Heart right ventricle (tissue), 16 donors: ENCODE measurements at regions not wholly inside any gene's neighbourhood (a gene's known extent, or its start where the extent isn't known, plus 50 kb on each side); places are given as distances from the start of the nearest gene placed in this dataset.

Experiments
- ATAC-seq, 8 donors: fragments of 200-7000 bp; cut with Tn5 transposase; one replicate each; pipeline ENCODE4 v1.9.1; 2020; ENCODE audit warnings: mild to moderate bottlenecking in 8 of 8, moderate library complexity in 8 of 8, moderate number of reproducible peaks in 1 of 8
- DNase-seq, 2 donors: peaks; one replicate each; pipeline ENCODE4 v3.0.0-alpha.2; 2020
- H3K27ac ChIP-seq, 10 donors: fragments of 200-600 bp; sonication (generic) in 2 of 10; one replicate each; pipeline versions ENCODE4 v1.5.0 to v1.8.0; 2020 to 2022; ENCODE audit warnings: mild to moderate bottlenecking in 3 of 10
- H3K27me3 ChIP-seq, 7 donors: fragments of 200-600 bp; one replicate each; pipeline ENCODE4 v1.8.0; 2021 to 2022; ENCODE audit warnings: mild to moderate bottlenecking in 2 of 7
- H3K36me3 ChIP-seq, 9 donors: fragments of 200-600 bp; sonication (generic) in 1 of 9; one replicate each; pipeline versions ENCODE4 v1.5.0 to v1.8.0; 2020 to 2022; ENCODE audit warnings: mild to moderate bottlenecking in 2 of 9
- H3K4me1 ChIP-seq, 9 donors: fragments of 200-600 bp; sonication (generic) in 1 of 9; one replicate each; pipeline versions ENCODE4 v1.5.0 to v1.8.0; 2020 to 2022; ENCODE audit warnings: mild to moderate bottlenecking in 4 of 9
- H3K4me3 ChIP-seq, 10 donors: fragments of 200-600 bp; sonication (generic) in 2 of 10; one replicate each; pipeline versions ENCODE4 v1.5.0 to v1.8.0; 2020 to 2022; ENCODE audit warnings: mild to moderate bottlenecking in 7 of 10, moderate library complexity in 2 of 10
- H3K9me3 ChIP-seq, 11 donors: fragments of 200-600 bp in 10 of 11; sonication (generic) in 2 of 11; one replicate each; pipeline versions ENCODE4 v1.5.0 to v1.8.0; 2013 to 2022; ENCODE audit warnings: mild to moderate bottlenecking in 2 of 11, control low read depth in 1 of 11, moderate library complexity in 1 of 11
- CTCF ChIP-seq, 9 donors: fragments of 200-600 bp; sonication (generic) in 2 of 9; IDR thresholded peaks; one replicate each; pipeline versions ENCODE4 v1.5.0 to v1.8.0; 2021 to 2022; ENCODE audit warnings: antibody characterized with exemption in 9 of 9, mild to moderate bottlenecking in 5 of 9, moderate library complexity in 1 of 9
- WGBS, 2 donors: extraction: QIAGEN DNeasy Blood & Tissue Kit; methylation state at CpG; one replicate each; pipeline ENCODE4 v1.1.7; 2013; ENCODE audit warnings: inconsistent platforms in 1 of 2; 5-methylcytosine and 5-hydroxymethylcytosine counted together
- intact Hi-C, 10 donors: fragments of 100-400 bp; cut with DNase I; formaldehyde crosslinking; loops; one replicate each; pipeline versions ENCODE4 v1.11.1 to v1.14.2; 2022
- donor health status: Arrhythmogenic right ventricular cardiomyopathy.
- donor health status: ischemic (EF 13 %, LVEDD 7.1; RV severe dilation, severe dysfunction).
- donor health status: healthy with polysubstance abuse.
- donor health status: DM: no; HTN: yes; CAD: no.
- donor health status: DM: no; HTN: no; CAD: no.
- donor health status: ischemic (EF 25% LVEDD 6.9; RV normal size, moderate dysfunction).
- donor health status: ischemic (EF 25% LVEDD 5.7; RV mildly dilated, moderate dysfunction).
- donor health status: healthy.
- donor health status: DM: yes; HTN: yes; CAD: no.
- donor health status: Ischemic cardiomyopathy.
- donor health status: ischemic (EF 35%, LVEDD 5.7; RV mildly dilated, moderate dysfunction).
- donor health status: nonischemic (EF 11% LVEDD 7.7; RV severe dilation, severe dysfunction).
- donor health status: DM: yes; HTN: yes; CAD: no.
- donor health status: PGD.
- donor health status: ischemic (EF 29% LVEDD 5.4; RV normal size, mild dysfunction).
- donor health status: nonischemic (EF 23%, LVEDD 6.1; RV moderate dilation, normal function).

- intact Hi-C loops, result no loop called here
- TF ChIP-seq CTCF (IDR thresholded peaks at IDR 0.05), result no peak
- Histone ChIP-seq H3K4me1 (no peaks in the 10 kb centered on the region), H3K9me3 (peaks cover 0 to 10% (median 0%) of the 10 kb centered on the region in 11 donors), H3K36me3 (no peaks in the 10 kb centered on the region), H3K27me3 (peaks cover 0 to 3% (median 0%) of the 10 kb centered on the region in 7 donors), H3K27ac (no peak overlapping the region), H3K4me3 (no peak overlapping the region)
- WGBS, 2 donors, result 87 to 92% methylated on average over 3 of the region's 3 CpGs
- DNase-seq (no peak), ATAC-seq (no peak)
These were observed 461.5 kb upstream of the MKI67 start for GRCh38 chr10:128587689-128588088.

DNA sequence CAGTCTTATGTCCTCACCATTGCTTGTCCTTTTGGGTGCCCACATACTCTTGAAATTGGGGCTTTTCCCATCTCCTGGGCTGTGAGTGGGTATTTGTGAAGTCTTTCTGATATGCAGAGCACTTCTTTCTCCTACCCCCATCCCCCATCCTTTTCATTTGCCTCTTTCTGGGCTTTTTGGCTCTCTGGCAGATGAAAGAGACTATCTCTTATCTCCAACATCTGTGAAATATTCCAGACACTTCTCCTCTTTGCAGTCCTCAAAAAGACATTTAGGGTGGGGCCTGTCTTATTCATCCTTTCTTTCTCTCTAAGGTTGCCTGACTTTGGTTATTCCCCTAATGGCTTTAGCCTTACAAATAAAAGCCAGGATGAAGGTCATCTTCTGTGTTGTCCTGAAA is 462.2 kb upstream of the MKI67 start:
- Histone ChIP-seq H3K4me1 (no peaks in the 10 kb centered on the region), H3K27ac (no peak overlapping the region), H3K9me3 (peaks cover 0 to 10% (median 0%) of the 10 kb centered on the region in 11 donors), H3K27me3 (peaks cover 0 to 3% (median 0%) of the 10 kb centered on the region in 7 donors), H3K4me3 (no peak overlapping the region), H3K36me3 (no peaks in the 10 kb centered on the region)
- no peak for TF ChIP-seq CTCF (IDR thresholded peaks at IDR 0.05)
- ATAC-seq (no peak), DNase-seq (no peak)
- intact Hi-C loops, result no loop called here

- no peaks in the 10 kb centered on the region for H3K36me3 ChIP-seq
- ATAC-seq (no peak), DNase-seq (no peak)
- no peak for TF ChIP-seq CTCF (IDR thresholded peaks at IDR 0.05)
- 98 to 100% methylated on average over 1 of the region's 1 CpG for WGBS, 2 donors
- no peaks in the 10 kb centered on the region for H3K27me3 ChIP-seq
- H3K4me3 ChIP-seq, result no peak overlapping the region
- no peak overlapping the region for H3K27ac ChIP-seq
- no peaks in the 10 kb centered on the region for H3K4me1 ChIP-seq
- intact Hi-C loops, result no loop called here
- peaks cover 0 to 18% (median 0%) of the 10 kb centered on the region in 11 donors for H3K9me3 ChIP-seq
These were observed 468.5 kb upstream of the MKI67 start for GRCh38 chr10:128594688-128595087.

DNA sequence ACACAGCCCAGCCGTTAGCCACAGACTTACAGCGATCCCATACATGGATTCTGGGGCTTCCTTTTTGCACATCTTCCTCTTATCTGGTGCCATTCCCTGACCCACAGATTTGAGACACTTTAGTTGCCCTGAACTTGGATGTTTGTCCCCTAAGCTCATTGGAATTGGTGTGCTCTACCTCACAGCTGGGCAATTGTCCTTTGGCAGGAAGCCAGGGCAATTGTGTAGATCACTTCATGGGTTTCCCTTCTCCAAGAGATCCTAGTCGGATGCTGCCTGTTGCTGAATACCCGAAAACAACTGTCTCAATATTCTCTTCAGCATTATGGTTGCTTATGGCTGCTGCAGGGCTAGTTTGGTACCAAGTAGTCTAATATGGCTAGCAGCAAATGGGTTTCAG is 470.7 kb upstream of the MKI67 start:
- Histone ChIP-seq H3K9me3 (peaks cover 0 to 18% (median 0%) of the 10 kb centered on the region in 11 donors), H3K27ac (no peak overlapping the region), H3K4me1 (no peaks in the 10 kb centered on the region), H3K36me3 (no peaks in the 10 kb centered on the region), H3K27me3 (no peaks in the 10 kb centered on the region), H3K4me3 (no peak overlapping the region)
- ATAC-seq, result no peak
- no peak for TF ChIP-seq CTCF (IDR thresholded peaks at IDR 0.05)
- DNase-seq, result no peak
- intact Hi-C loops, result no loop called here
- 87 to 89% methylated on average over 4 of the region's 4 CpGs for WGBS, 2 donors
